GM19351 (cell line): ENCODE measurements at regions not wholly inside any gene's neighbourhood (a gene's known extent, or its start where the extent isn't known, plus 50 kb on each side); places are given as distances from the start of the nearest gene placed in this dataset.

Experiments
- ATAC-seq: cut with Tn5 transposase; IDR thresholded peaks from one replicate; pipeline ENCODE4 v1.9.1; 2021; ENCODE audit warnings: mild to moderate bottlenecking, moderate library complexity; ENCODE audit not compliant: unreplicated experiment

DNA sequence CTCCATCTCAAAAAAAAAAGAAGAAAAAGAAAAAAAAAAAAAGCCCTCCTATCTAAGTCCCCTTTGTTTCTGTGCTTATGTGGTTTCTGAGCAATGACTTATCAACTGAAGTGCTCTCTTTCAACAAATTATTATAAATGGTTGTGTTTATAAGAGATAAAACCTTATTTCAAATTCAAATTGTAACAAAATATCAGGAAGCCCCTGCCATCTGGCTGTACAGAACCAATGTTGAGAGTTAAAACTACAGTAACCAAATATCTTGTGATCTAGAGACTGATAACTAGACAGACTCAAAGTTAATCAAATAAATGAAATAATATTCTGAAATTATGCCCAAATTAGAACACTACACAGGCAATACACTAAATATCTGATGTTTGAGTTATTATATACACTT lies 143.0 kb upstream of the CPNE8 start:
- ATAC-seq, result no peak

DNA sequence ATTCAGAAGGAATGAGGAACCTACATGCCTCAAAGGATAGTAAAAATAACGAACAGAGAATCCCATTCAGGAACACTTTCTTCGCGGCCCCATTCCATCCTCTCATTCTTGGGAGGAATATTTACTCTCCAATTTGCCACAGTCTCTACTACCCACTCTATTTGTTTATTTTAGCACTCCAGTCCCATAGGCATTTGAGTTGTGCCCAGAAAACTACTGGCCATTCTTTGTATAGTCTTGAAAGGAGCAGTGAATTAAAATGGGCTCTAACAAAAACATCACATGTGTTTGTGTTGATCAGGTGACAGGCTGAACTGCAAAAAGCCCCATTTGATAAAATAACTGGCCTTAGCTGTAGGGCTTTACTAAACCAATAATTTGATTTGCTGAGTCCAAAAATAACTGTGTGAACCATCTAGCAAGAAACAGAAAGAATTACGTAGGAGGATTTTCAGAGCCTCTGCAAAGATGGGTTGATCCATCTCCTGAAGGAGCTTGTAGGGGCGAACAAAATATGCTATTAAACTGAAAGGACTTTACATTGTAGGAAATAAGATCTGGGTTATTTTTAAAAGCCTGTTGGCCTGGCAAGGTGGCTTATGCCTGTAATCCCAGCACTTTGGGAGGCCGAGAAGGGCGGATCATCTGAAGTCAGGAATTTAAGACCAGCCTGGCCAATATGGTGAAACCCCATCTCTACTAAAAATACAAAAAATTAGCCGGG lies 142.3 kb upstream of the CPNE8 start:
- ATAC-seq, result no peak

DNA sequence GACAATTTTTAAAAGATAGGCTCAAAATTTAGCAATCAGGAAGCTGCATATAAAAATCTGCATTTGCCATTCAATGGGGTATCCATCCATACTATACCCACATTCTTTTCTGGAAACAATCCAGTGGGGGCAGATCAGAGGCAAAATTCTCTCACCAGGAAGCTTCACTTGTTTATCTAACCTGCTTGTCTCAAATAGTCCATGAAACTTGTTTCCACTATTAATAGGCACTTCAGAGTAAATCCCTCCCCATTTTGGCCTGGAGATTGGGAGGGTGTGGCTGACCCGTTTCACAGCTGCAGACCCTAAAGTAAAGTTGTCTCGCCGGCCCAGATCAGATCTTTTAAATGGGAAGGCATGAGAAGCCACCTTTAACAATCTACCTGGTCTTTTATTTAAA lies 139.4 kb upstream of the CPNE8 start:
- no peak for ATAC-seq

DNA sequence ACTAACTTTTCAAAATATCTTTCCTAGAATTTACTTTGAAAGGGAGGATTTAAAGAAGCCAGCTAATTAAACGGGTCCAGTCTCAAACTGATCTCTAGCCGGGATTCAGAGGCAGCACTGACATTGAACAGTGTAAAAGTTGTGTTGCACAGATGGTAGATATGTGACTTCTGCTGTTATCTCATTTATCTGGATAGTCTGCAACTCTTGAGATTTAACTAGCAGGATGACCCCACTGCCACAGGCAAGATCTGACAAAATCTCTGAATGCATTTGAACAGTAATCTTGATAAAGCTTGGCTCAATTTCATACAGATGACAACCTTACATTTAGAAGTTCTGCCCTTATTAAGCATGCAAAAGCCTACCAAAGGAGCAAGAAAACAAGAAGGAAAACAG lies 138.0 kb upstream of the CPNE8 start:
- no peak for ATAC-seq

DNA sequence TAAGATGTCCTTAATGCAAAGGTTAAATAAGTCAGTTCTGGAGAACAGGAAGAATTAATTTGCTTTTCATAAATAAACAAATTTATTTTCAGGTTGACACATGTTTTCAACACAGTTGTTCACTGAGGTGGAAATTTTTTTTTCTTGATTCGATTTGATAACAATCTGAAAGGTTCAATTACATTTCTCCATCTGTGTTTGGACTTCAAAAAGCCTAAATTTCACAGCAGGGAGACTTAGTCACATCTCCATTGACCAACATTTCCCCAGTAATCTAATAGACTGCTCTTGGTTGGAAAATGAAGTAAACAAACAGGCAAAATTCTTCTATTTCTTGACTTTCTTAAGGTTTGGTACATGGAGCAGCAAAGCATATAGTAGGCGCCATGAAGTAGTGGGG lies 134.9 kb upstream of the CPNE8 start:
- ATAC-seq, result no peak

DNA sequence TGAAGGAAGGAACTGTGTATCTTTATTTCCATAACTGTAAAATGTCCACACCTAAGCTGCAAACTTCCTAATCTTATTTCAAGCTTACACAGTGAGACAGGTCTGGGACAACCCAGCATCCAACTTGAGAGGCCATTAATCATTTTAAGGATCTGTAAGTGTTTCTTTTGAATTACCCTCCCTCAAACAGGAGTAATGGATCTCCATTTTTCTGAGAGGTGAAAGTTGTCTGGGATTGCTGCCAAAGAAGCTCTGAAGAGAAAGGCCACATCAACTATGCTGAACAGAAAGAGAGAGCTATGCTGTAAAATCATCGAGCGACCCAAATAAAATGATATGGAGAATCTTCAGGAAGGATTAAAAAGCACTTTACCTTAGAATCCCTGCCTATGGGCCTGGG lies 131.7 kb upstream of the CPNE8 start:
- no peak for ATAC-seq

DNA sequence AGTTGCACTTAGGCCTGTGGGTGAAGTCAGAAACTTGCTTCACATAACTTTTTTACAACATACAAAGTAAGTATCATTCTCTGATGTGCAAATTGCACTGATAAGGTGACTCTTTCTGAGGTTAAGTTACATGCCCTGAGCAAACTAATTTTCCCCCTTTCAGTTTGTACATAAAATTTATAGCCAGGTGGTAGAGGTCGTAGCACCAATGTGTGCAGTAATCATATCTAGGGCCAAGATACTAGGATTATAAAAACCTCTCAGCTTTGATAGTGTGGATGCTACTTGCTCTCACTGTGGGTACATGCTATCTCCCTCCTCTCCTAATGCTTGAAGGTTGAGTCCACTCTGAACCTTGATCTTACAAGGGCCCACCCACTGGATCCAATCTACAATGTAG lies 130.7 kb upstream of the CPNE8 start:
- ATAC-seq, result no peak

DNA sequence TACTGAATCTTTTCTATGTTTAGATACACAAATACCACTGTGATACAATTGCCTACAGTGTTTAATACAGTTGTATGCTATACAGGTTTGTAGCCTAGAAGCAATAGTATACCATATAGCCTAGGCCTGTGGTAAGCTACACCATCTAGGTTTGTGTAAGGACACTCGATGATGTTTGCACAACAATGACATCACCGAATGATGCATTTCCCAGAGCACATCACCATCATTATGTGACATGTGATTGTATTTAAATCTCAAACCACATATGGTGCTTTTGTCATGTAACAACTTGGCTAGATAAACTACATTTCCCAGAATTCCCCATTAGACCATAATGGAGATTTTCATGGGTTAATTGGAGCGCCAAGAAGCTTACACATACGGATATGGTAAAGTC lies 128.4 kb upstream of the CPNE8 start:
- ATAC-seq, result no peak

DNA sequence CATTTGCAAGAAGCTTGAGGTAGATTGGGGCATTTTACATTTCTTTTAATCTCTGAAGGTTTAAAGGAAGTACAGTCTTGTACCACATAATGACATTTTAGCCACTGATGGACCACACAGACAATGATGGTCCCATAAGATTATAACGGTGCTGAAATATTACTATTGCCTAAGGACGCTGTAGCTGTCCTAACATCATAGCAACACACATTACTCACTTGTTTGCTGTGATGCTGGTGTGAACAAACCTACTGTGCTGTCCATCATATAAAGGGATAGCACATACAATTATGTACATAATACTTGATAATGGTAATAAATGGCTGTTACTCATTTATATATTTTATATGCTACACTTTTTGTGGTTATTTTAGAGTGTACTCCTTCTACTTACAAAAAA lies 127.1 kb upstream of the CPNE8 start:
- ATAC-seq, result no peak

DNA sequence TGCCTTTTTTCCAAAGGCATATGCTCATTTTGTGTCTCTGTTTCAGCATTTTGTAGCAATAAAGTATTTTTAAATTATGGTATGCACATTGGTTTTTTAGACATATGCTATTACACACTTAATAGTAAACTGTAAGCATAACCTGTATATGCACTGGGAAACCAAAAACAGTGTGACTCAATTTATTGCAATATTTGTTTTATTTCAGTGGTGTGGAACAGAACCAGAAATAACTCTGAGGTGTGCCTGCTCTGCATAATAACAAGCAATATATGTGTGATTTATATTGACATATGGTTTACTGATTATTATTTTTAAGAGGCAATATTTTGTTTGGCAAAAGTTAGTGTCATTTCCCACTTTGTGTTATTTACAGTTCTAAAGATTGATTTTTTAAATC lies 126.6 kb upstream of the CPNE8 start:
- ATAC-seq, result no peak

DNA sequence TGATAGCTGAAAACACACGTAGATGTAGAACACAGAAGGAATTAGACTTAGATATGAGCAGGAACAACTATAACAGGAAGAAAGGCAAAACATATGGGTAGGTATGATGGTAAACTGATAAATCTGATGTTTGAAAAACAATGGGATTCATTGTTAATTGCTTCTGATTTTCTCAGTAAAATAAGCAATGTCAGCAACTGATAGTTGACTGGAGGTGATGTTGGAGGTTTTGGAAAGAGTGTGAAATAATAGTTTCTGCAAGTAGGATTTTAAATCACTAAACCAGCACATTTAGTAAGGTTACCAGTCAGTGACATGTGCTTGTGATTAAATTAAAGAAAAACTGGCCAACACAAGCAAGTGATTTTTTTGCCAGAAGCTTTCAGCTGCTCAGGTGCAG lies 123.0 kb upstream of the CPNE8 start:
- ATAC-seq, result no peak

DNA sequence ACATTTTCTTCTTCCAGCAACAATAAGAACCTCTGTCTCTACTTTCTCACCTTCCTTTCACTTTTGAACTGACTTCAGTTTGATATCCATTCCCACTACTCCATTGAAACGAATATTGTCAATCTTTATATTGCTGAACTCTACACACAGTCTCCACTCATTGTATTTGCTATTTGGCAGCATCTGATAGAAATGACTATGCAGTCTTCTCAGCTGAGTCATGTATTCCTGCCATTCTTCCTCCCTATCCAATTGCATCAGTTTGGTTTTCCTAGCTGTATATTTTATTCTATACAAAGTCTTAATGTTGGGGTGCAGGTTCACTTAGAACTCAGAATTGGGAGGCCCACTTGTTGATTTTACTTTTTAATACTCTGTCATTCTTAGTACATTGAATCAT lies 107.5 kb upstream of the CPNE8 start:
- no peak for ATAC-seq

DNA sequence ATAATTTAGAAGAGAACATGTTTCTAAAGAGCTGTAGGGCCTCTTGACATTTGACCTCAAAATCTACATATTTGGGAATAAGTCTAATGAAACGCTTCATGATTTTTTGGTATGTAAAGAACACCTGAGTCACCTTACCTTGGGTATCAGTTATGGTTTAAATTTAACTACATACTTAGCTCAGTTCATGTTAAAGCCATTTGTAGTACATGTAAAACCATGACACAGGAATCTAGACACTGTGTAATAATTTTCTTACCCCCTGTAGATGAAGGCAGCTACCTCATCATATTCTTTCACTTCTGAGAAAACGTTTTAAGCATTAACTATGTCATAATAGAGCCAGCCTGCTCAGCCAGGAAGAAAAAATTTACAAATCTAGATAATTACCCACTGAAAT lies 105.8 kb upstream of the CPNE8 start:
- no peak for ATAC-seq

DNA sequence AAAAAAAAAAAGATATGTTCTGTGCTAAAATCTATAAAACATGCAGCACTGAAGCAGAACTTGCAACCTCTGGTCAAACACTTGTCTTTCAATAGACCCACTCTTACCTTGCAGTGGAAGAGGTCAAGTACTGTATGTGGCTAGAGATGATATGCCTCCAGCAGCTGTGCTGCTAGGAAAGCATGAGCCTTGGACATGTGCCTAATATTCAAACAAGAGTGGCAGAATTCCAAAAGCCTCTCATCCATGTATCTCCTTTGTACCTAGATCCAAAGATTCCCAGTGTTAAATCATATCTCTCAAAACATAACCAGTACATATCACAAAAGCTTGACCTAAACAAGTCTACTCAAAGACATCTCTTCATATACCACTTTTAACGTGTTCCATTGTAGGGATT lies 105.0 kb upstream of the CPNE8 start:
- no peak for ATAC-seq

DNA sequence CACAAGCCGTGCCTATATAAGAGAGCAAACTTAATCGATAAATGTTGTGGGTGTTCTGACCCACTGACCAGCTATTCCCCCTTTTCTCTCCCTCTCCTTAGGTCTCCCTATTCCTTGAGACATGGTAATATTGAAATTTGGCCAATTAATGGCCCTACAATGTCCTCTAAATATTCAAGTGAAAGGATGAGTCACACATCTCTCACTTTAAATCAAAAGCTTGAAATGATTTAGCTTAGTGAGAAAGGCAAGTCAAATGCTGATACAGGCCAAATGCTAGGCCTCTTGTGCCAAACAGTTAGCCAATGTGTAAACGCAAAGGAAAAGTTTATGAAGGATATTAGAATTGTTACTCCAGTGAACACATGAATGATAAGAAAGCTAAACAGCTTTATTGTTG lies 102.2 kb upstream of the CPNE8 start:
- ATAC-seq, result no peak

DNA sequence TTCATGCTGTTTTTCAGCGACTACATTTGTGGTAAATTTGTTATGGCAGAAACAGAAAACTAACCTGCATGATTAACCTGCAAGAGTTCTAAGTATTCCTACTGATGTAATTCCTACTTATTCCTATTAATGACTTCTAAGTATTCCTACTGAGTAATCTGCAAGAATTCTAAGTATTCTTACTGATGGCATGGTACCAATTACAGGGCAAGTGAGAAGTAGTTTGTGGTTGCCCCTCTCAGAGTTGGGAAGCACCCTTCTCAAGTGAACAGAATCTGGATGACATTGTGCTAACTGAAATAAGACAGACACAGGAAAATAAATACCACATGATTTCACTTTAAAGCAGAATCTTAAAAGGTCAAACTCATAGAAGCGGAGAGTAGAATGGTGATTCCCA lies 100.9 kb upstream of the CPNE8 start:
- ATAC-seq, result no peak

DNA sequence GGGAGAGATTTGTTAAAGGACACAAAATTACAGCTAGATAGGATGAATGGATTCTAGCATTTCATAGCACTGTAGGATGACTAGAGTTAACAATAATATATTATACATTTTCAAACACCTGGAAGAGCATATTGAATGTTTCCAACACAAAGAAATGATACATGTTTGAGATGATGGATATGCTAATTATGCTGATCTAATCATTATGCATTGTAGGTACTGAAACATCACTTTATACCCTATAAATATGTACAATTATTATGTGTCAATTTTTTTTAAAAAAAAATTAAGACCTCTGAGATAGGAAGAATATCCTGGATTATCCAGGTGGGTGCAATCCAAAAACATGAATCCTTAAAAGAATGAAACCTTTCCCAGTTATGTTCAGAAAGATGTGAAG lies 100.3 kb upstream of the CPNE8 start:
- ATAC-seq, result no peak

DNA sequence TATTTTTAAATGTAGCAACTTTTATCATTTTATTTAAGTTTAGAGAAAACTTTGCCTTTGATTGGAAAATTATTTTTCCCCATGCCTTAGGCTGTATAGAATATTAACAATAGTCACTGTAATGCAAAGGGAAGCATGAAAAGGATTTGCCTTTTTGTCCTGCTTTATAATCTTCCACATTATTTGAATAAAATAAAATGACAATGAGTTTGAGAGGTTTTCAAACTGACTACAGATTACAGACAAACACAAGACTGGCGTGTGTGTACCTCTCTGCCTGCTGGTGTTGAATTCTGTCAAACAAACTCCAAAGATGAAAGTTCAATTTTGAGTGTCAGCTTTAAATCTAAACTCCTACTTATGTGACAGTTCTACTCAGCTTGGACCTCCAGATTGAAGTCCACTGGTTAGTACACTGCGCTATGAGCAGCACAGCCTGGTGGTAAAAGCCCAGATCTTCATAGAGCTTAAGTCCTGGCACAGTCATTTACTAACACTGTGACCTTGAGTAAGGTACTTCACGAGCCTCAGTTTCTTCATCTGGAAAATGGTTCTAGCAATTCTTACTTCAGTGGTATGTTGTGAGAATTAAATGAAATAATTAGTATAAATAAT lies 98.3 kb upstream of the CPNE8 start:
- ATAC-seq, result no peak

DNA sequence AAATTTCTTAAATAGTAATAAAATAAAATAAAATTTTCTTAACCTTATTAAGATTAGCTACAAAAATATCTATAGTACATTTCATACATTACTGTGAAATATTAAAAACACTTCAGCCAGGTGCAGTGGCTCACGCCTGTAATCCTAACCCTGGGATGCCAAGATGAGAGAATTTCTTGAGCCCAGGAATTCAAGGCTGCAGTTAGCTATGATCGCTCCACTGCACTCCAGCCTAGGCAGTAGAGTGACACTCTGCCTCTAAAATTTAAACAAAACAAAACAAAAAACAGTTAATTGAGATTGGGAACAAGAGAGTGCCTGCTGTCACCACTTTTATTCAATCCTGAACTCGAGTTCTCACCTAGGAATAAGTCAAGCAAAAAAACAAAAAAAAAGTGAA lies 95.0 kb upstream of the CPNE8 start:
- ATAC-seq, result no peak

DNA sequence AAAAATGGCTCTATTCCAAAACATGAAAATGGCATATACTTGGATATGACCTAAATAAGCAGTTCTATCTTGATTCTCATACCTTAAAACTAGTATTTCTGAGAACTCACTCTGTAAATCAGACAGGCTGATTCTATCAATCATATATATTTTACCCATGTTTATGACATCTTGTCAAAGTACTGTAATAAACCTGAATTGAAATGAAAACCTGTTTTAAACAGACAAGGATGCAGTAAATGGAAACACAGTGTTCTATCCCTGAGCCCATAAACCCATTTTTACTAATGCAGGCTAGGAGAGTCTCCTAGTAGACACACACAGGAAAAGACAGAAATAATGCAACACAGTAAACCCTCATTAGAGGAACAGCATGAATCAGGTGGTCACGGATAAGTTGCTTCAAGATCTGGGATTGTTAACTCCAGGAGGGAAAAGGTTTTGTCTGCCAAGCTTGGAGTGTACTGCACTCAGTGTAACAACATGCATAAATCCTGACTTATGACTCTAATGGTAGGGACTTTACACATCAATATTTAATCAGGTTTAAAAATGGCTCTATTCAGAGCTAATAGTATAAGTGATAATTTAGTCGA lies 93.6 kb upstream of the CPNE8 start:
- ATAC-seq, result no peak

DNA sequence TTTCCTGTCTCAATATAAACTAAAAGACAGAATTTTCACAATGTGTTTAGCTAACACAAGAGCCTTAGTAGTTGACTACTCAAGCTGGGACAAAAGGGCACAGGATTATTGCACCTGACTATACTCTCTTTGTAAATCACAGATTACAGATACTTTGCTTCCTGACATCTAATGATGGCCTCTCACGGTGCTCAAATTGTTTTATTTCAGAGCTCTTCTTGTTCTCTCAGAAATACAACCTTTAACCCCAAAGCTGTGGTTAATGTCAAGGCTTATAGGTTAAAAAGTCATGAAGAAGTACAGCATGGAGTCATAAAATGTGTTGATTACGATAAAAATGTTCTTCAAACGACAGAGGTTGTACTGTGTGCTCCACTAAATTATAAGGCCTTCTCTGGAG lies 89.9 kb upstream of the CPNE8 start:
- no peak for ATAC-seq

DNA sequence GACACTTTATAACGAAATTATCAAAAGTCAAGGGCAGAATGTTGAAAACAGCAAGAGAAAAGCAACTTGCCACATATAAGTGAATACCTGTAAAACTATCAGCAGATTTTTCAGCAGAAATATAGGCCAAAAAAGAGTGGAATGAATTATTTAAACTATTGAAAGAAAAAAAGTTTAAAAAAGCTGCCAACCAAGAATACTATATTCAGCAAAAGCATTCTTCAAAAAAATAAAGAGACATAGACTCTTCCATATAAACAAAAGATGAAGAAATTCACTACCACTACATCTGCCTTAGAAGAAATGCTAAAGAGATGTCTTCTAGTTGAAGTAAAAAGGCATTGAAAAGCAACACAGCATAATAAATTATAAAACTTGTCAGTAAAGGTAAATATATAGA lies 80.6 kb upstream of the CPNE8 start:
- ATAC-seq, result no peak

DNA sequence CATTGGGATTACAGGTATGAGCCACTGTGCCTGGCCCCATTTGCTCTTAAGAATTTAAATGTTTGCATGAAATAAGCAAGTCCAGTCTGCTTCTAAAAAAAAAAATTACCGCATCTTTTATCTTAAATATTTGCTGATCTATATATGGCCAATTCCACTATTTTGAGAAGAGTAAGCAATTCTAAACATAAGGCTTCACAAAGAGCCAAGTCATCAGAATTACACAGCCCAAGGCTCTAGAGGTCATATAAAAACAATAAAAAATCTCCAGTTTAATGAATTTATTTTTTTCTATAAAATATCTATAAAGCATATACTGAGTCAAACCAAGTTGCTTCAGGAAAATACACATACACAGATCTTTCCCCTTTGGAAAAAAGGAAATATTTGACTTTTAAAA lies 79.0 kb upstream of the CPNE8 start:
- ATAC-seq, result no peak
